K562 (cell line): ENCODE measurements at regions not wholly inside any gene's neighbourhood (a gene's known extent, or its start where the extent isn't known, plus 50 kb on each side); places are given as distances from the start of the nearest gene placed in this dataset.

Experiments
- ATAC-seq: fragments of 200-7000 bp; cut with Tn5 transposase; 3 replicates; pipeline ENCODE4 v1.9.1; 2020; ENCODE audit warnings: moderate library complexity
- BruUV-seq: library from RNA; stranded (reverse); fragments of 400-500 nt; replicated peaks from 2 replicates; lab custom pipeline; 2021; lab: Mats Ljungman, UMichigan
- CTCF ChIA-PET: fragments of 300-600 bp; formaldehyde crosslinking; extraction: SDS; loops from one replicate; lab custom pipeline; 2021; ENCODE audit warnings: low intra/inter-chr PET ratio; lab: Yijun Ruan, JAX
- POLR2A ChIA-PET: fragments of 300-600, 350-650 bp; sonication (Branson Sonifier 250); formaldehyde crosslinking; extraction: SDS; loops from one replicate; lab custom pipeline; 2021; ENCODE audit warnings: antibody characterized with exemption, inconsistent platforms; lab: Yijun Ruan, JAX
- DNase-seq, 4 experiments: peaks; one replicate each; pipeline versions ENCODE4 v3.0.0 to v3.0.0-alpha.2; 2011 to 2018; ENCODE audit warnings: low spot score in 3 of 4, mixed read lengths in 3 of 4; ENCODE audit errors: extremely low read depth in 1 of 4
- FAIRE-seq: peaks from 2 replicates; lab custom pipeline; 2011; peaks lifted over from hg19 to GRCh38; lab: Jason Lieb, UNC
- H2AFZ ChIP-seq: 2 replicates; pipeline ENCODE4 v1.6.0; 2011; ENCODE audit warnings: low read depth, low read length, control low read depth, inconsistent platforms
- H3K27ac ChIP-seq: fragments of 200-600 bp; 3 replicates; pipeline ENCODE4 v1.8.0; 2011; ENCODE audit warnings: low read depth, mild to moderate bottlenecking, control low read depth, inconsistent platforms, low read length, moderate library complexity, mixed read lengths; ENCODE audit errors: extremely low read depth
- H3K27me3 ChIP-seq, 2 experiments: fragments of 300-600 bp in 1 of 2; 2 replicates in 1 of 2; 3 replicates in 1 of 2; pipeline versions ENCODE4 v1.6.0 to v1.8.0; 2011; ENCODE audit warnings: inconsistent platforms in 2 of 2, low read length in 2 of 2, mild to moderate bottlenecking in 1 of 2, mixed read lengths in 1 of 2, moderate library complexity in 1 of 2; ENCODE audit not compliant: control insufficient read depth in 2 of 2, insufficient read depth in 2 of 2
- H3K36me3 ChIP-seq: fragments of 300-600 bp; 3 replicates; pipeline ENCODE4 v1.8.0; 2011; ENCODE audit warnings: mild to moderate bottlenecking, low read length, inconsistent platforms; ENCODE audit not compliant: control insufficient read depth, insufficient read depth
- H3K4me1 ChIP-seq, 2 experiments: fragments of 200-600 bp in 1 of 2; replicated peaks in 1 of 2; 2 replicates in 1 of 2; 3 replicates in 1 of 2; pipeline versions ENCODE4 v1.5.1 to v1.8.0; 2011; ENCODE audit warnings: inconsistent platforms in 2 of 2, low read length in 2 of 2, mild to moderate bottlenecking in 1 of 2, mixed read lengths in 1 of 2, moderate library complexity in 1 of 2; ENCODE audit not compliant: control insufficient read depth in 2 of 2, insufficient read depth in 2 of 2
- H3K4me2 ChIP-seq: 2 replicates; pipeline ENCODE4 v1.6.1; 2011; ENCODE audit warnings: low read length, control low read depth, inconsistent platforms, mixed read lengths; ENCODE audit not compliant: insufficient read depth
- H3K4me3 ChIP-seq: fragments of 200-600 bp; sonication (generic), shearing (Covaris generic); 2 replicates; pipeline ENCODE4 v1.5.1; 2016; ENCODE audit warnings: control low read depth, inconsistent platforms
- H3K79me2 ChIP-seq: fragments of 200-600 bp; 3 replicates; pipeline ENCODE4 v1.8.0; 2011; ENCODE audit warnings: low read length, inconsistent platforms; ENCODE audit not compliant: control insufficient read depth, insufficient read depth
- H3K9ac ChIP-seq, 2 experiments: 2 replicates each; pipeline versions ENCODE4 v1.6.0 to v1.6.1; 2011; ENCODE audit warnings: low read depth in 2 of 2, low read length in 2 of 2, control low read depth in 1 of 2, inconsistent platforms in 1 of 2, mild to moderate bottlenecking in 1 of 2, mixed read lengths in 1 of 2; ENCODE audit not compliant: insufficient read depth in 1 of 2
- H3K9me1 ChIP-seq: one replicate; pipeline ENCODE4 v1.6.0; 2011; ENCODE audit warnings: inconsistent platforms, mild to moderate bottlenecking, low read length, moderate library complexity; ENCODE audit not compliant: control insufficient read depth, insufficient read depth
- H3K9me3 ChIP-seq: replicated peaks from 2 replicates; pipeline ENCODE4 v1.5.1; 2011; ENCODE audit warnings: low read depth, low read length, inconsistent platforms; ENCODE audit not compliant: control insufficient read depth, insufficient read depth
- H4K20me1 ChIP-seq: replicated peaks from 2 replicates; pipeline ENCODE4 v1.6.1; 2011; ENCODE audit warnings: low read length, inconsistent platforms, mixed read lengths; ENCODE audit not compliant: control insufficient read depth, insufficient read depth
- ELF1 ChIP-seq: fragments of 200-800 bp; sonication (Bioruptor generic); IDR thresholded peaks from 2 replicates; pipeline ENCODE4 v1.6.1; 2016; ENCODE audit warnings: missing genetic modification characterization, missing compliant biosample characterization
- EWSR1 ChIP-seq: fragments of 450-650 bp; IDR thresholded peaks from 2 replicates; pipeline ENCODE4 v1.6.1; 2018; ENCODE audit warnings: borderline replicate concordance, mild to moderate bottlenecking, low read depth, moderate library complexity; ENCODE audit not compliant: partially characterized antibody
- GTF2E2 ChIP-seq: fragments of 200-800 bp; sonication (Bioruptor generic); IDR thresholded peaks from 2 replicates; pipeline ENCODE4 v1.6.1; 2016; ENCODE audit warnings: missing genetic modification characterization, missing compliant biosample characterization
- MEF2A ChIP-seq: IDR thresholded peaks from 2 replicates; pipeline ENCODE4 v1.6.1; 2011; ENCODE audit warnings: low read depth, mild to moderate bottlenecking, low read length, moderate library complexity; ENCODE audit not compliant: control insufficient read depth
- SMC3 ChIP-seq: conservative IDR thresholded peaks from 2 replicates; pipeline ENCODE4 v1.6.1; 2011; ENCODE audit warnings: low read depth, low read length, improper control_type of control experiment; ENCODE audit not compliant: insufficient read depth
- STAT5B ChIP-seq: fragments of 250-450 bp; sonication (Bioruptor Pico); IDR thresholded peaks from 2 replicates; pipeline ENCODE4 v1.8.0; 2021; ENCODE audit warnings: mild to moderate bottlenecking, inconsistent platforms
- TFAM ChIP-seq: fragments of 250-450 bp; sonication (Bioruptor Pico); conservative IDR thresholded peaks from 2 replicates; pipeline ENCODE4 v1.5.0; 2021; ENCODE audit warnings: mild to moderate bottlenecking, moderate library complexity
- THRB ChIP-seq: fragments of 450-650 bp; formaldehyde crosslinking; conservative IDR thresholded peaks from 2 replicates; pipeline ENCODE4 v1.4.0; 2022; ENCODE audit warnings: mild to moderate bottlenecking, missing genetic modification characterization
- ZKSCAN1 ChIP-seq: fragments of 150-350 bp; IDR thresholded peaks from 2 replicates; pipeline ENCODE4 v1.6.1; 2016; ENCODE audit warnings: low read depth, low read length
- ZNF511 ChIP-seq: sonication (generic); formaldehyde crosslinking; IDR thresholded peaks from 2 replicates; pipeline ENCODE4 v1.8.0; 2022; ENCODE audit warnings: mild to moderate bottlenecking, missing genetic modification reagents
- ZNF584 ChIP-seq: fragments of 200-800 bp; sonication (Bioruptor generic); IDR thresholded peaks from 2 replicates; pipeline ENCODE4 v1.6.1; 2016; ENCODE audit warnings: low read depth, mild to moderate bottlenecking, missing genetic modification characterization, missing compliant biosample characterization
- WGBS: fragments of 100-300 bp; shearing (Covaris generic); methylation state at CpG from one replicate; pipeline ENCODE4 v1.1.6; 2016; ENCODE audit warnings: low coverage, mixed read lengths; ENCODE audit not compliant: insufficient coverage; ENCODE audit errors: missing lambda C conversion rate; 5-methylcytosine and 5-hydroxymethylcytosine counted together
- in situ Hi-C: fragments of 300-500 bp; cut with MboI; formaldehyde crosslinking; loops from 4 replicates; pipeline ENCODE4 v1.15.0; 2018; ENCODE audit warnings: inconsistent platforms, mixed read lengths
- intact Hi-C: fragments of 100-400 bp; cut with micrococcal nuclease; formaldehyde crosslinking; loops from 2 replicates; pipeline ENCODE4 v1.14.2; 2022

DNA sequence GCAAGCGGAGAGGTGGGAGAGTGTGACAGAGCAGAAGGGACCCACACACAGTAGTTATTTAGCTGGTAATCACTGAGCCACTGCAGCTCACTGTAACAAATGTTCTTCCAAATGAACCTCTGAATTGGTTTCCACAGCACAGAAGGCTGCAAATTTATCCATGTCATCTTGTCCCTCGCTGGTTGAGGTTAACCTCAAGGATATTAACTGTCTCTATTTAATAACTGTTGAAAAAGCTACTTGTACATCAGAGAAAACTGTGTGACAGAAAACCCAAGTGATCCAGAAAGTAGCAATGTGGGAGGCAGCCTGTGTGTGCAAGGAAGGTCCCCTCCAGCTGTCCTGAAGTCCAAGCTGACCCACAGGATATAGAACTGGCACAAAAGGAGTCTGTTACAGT, 153.6 kb downstream of the DSEL start:
- FAIRE-seq (no peak), ATAC-seq (no peak), DNase-seq (no peak)
- no peaks in the 10 kb centered on the region for H3K9me3 ChIP-seq
- no peak overlapping the region for H3K4me3 ChIP-seq
- H2AFZ ChIP-seq, result no peak overlapping the region
- H4K20me1 ChIP-seq, result no peaks in the 10 kb centered on the region
- no peaks in the 10 kb centered on the region for H3K36me3 ChIP-seq
- no TSS peak for BruUV-seq
- H3K79me2 ChIP-seq, result no peaks in the 10 kb centered on the region
- H3K27me3 ChIP-seq, result no peaks in the 10 kb centered on the region
- CTCF ChIA-PET, result no interaction called here
- no peaks in the 10 kb centered on the region for H3K4me1 ChIP-seq
- intact Hi-C loops (no loop called here), in situ Hi-C loops (no loop called here)
- H3K9ac ChIP-seq, result no peak overlapping the region
- TF ChIP-seq GTF2E2 (tag) (no peak), MEF2A (no peak), EWSR1 (no peak), ELF1 (tag) (no peak), SMC3 (no peak), ZKSCAN1 (no peak), ZNF584 (CRISPR knock-in tag) (no peak), TFAM (no peak), ZNF511 (CRISPR knock-in tag) (no peak), STAT5B (CRISPR knock-in tag) (no peak), THRB (no peak)
- WGBS, result 0% methylated on average over 2 of the region's 2 CpGs
- H3K4me2 ChIP-seq, result no peak overlapping the region
- H3K27ac ChIP-seq, result no peak overlapping the region
- POLR2A ChIA-PET, result no interaction called here
- H3K9me1 ChIP-seq, result no peaks in the 10 kb centered on the region
